Spleen (tissue), 11 donors: ENCODE measurements at regions not wholly inside any gene's neighbourhood (a gene's known extent, or its start where the extent isn't known, plus 50 kb on each side); places are given as distances from the start of the nearest gene placed in this dataset.

Experiments used
- DNase-seq: peaks from one replicate; pipeline ENCODE4 v3.0.0-alpha.2; 2020
- H3K27ac ChIP-seq, 8 donors: fragments of 200-600 bp; sonication (generic) in 7 of 8; 1 replicate in 4 of 8; 2 replicates in 4 of 8; pipeline versions ENCODE4 v1.5.0 to v1.8.0; 2016 to 2021; ENCODE audit warnings: inconsistent platforms in 4 of 8, mild to moderate bottlenecking in 4 of 8, moderate library complexity in 1 of 8
- H3K27me3 ChIP-seq, 7 donors: fragments of 200-600 bp; sonication (generic) in 6 of 7; replicated peaks in 1 of 7; 1 replicate in 4 of 7; 2 replicates in 3 of 7; pipeline versions ENCODE4 v1.5.0 to v1.8.0; 2016 to 2021; ENCODE audit warnings: inconsistent platforms in 3 of 7, mild to moderate bottlenecking in 1 of 7
- H3K36me3 ChIP-seq, 6 donors: fragments of 200-600 bp; sonication (generic) in 5 of 6; 1 replicate in 4 of 6; 2 replicates in 2 of 6; pipeline versions ENCODE4 v1.5.0 to v1.8.0; 2016 to 2021; ENCODE audit warnings: inconsistent platforms in 2 of 6
- H3K4me1 ChIP-seq, 6 donors: fragments of 200-600 bp; sonication (generic) in 5 of 6; 1 replicate in 3 of 6; 2 replicates in 3 of 6; pipeline versions ENCODE4 v1.5.0 to v1.8.0; 2016 to 2021; ENCODE audit warnings: inconsistent platforms in 3 of 6
- H3K4me3 ChIP-seq, 8 donors: fragments of 200-600 bp; sonication (generic) in 7 of 8; 1 replicate in 4 of 8; 2 replicates in 4 of 8; pipeline versions ENCODE4 v1.5.0 to v1.8.0; 2016 to 2021; ENCODE audit warnings: inconsistent platforms in 4 of 8, mild to moderate bottlenecking in 4 of 8, moderate library complexity in 2 of 8
- H3K9me3 ChIP-seq, 8 donors: fragments of 200-600 bp; sonication (generic) in 7 of 8; 1 replicate in 4 of 8; 2 replicates in 4 of 8; pipeline versions ENCODE4 v1.5.0 to v1.8.0; 2016 to 2021; ENCODE audit warnings: inconsistent platforms in 4 of 8
- POLR2A ChIP-seq, 3 donors: fragments of 450-650 bp; IDR thresholded peaks; one replicate each; pipeline ENCODE4 v1.5.1; 2017; ENCODE audit warnings: antibody characterized with exemption in 3 of 3, mild to moderate bottlenecking in 1 of 3
- POLR2AphosphoS5 ChIP-seq, 3 donors: sonication (generic); formaldehyde crosslinking; IDR thresholded peaks; one replicate each; pipeline ENCODE4 v1.5.1; 2017; ENCODE audit warnings: antibody characterized with exemption in 3 of 3
- WGBS, 5 donors: extraction: QIAGEN DNeasy Blood & Tissue Kit in 3 of 5; methylation state at CpG; one replicate each; pipeline versions ENCODE4 v1.1.5 to v1.1.7; 2013 to 2018; 5-methylcytosine and 5-hydroxymethylcytosine counted together
- intact Hi-C: fragments of 100-400 bp; cut with DNase I; formaldehyde crosslinking; loops from one replicate; pipeline ENCODE4 v1.15.0; 2023; ENCODE audit warnings: low total_unique reads
- TF ChIP-seq, protein P1 (sequence below), 11 experiments: fragments of 200-600 bp in 7 of 11; fragments of 450-650 bp in 4 of 11; sonication (generic) in 4 of 11; IDR thresholded peaks in 8 of 11; conservative IDR thresholded peaks in 3 of 11; 1 replicate in 7 of 11; 2 replicates in 4 of 11; pipeline versions ENCODE4 v1.4.0 to v1.8.0; 2016 to 2021; ENCODE audit warnings: antibody characterized with exemption in 11 of 11, inconsistent platforms in 4 of 11, mild to moderate bottlenecking in 1 of 11
- donor health status: healthy with polysubstance abuse.
- donor health status: DM: no; HTN: no; CAD: no; lungs with moderate emphysema.
- donor health status: DM: no; HTN: no; CAD: no.
- donor health status: Bipolar disorder and iron deficiency.
- donor health status: healthy.
- donor health status: DM: no; HTN: no; CAD: no.
- donor health status: DM: yes; HTN: yes; CAD: no.

- TF ChIP-seq POLR2A (IDR thresholded peaks at IDR 0.05) (no peak), POLR2AphosphoS5 (IDR thresholded peaks at IDR 0.05) (no peak)
- TF ChIP-seq, protein P1, sequence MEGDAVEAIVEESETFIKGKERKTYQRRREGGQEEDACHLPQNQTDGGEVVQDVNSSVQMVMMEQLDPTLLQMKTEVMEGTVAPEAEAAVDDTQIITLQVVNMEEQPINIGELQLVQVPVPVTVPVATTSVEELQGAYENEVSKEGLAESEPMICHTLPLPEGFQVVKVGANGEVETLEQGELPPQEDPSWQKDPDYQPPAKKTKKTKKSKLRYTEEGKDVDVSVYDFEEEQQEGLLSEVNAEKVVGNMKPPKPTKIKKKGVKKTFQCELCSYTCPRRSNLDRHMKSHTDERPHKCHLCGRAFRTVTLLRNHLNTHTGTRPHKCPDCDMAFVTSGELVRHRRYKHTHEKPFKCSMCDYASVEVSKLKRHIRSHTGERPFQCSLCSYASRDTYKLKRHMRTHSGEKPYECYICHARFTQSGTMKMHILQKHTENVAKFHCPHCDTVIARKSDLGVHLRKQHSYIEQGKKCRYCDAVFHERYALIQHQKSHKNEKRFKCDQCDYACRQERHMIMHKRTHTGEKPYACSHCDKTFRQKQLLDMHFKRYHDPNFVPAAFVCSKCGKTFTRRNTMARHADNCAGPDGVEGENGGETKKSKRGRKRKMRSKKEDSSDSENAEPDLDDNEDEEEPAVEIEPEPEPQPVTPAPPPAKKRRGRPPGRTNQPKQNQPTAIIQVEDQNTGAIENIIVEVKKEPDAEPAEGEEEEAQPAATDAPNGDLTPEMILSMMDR (IDR thresholded peaks at IDR 0.05 in 8 of 11, conservative IDR thresholded peaks at IDR 0.05 in 3 of 11): no peak
- H3K4me1 ChIP-seq: peaks cover 0 to 4% (median 0%) of the 10 kb centered on the region in 6 donors
- H3K9me3 ChIP-seq: peaks cover 0 to 38% (median 17%) of the 10 kb centered on the region in 8 donors
- H3K27me3 ChIP-seq: peaks cover 0 to 6% (median 0%) of the 10 kb centered on the region in 7 donors
- H3K36me3 ChIP-seq: no peaks in the 10 kb centered on the region
- no peak overlapping the region for H3K4me3 ChIP-seq
- DNase-seq: no peak
- H3K27ac ChIP-seq: no peak overlapping the region
- 76 to 84% (median 77%) methylated on average over 6 to 9 of the region's 9 CpGs for WGBS, 5 donors
- intact Hi-C loops: no loop called here
Measured at GRCh38 chr19:31516756-31517155, 167.5 kb upstream of the TSHZ3 start.

- peak overlapping the region in 1 of 8 donors; percentile 22 for H3K27ac ChIP-seq
Measured at GRCh38 chr19:31517224-31518180, 168.3 kb upstream of the TSHZ3 start.

DNA sequence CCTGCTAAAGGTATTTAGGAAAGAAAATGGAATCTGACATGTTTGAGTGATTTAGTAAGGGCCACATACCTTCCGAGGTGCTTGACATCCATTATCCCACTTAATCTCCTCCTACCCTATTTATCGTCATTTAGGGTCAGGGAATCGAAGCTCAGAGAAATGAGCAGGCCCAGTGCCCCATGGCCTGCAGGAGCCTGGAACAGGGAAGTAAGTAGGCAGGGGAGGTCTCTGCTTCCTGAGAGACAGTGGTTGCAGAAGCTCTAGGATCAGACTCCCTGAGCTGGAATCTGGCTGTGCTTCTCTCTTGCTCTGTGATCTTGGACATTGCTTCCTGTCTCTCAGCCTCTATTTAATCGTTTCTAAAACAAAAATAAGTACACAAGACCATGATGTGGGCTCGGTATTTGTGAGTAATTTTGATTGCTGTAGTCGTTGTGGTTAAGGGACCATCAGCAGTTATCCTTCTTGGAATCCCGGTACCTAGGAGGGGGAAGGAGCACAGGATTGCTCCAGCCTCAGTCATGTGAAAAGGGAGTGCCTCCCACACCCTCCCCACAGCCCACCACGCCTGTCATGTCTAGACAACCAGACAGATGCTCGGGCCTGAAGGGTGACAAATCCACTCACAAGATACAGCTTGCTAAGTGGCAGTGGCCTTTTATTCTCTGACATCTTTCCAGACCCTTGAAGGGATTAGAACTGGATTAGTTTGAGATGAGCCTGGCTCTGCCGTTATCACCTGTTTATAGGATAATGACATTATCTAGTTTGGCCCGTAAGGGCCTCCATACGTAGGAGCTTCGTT lies 169.2 kb upstream of the TSHZ3 start:
- Histone ChIP-seq H3K27me3 (peaks cover 0 to 6% (median 0%) of the 10 kb centered on the region in 7 donors), H3K27ac (peak overlapping the region in 4 of 8 donors; percentile 2 to 41 (median 25)), H3K9me3 (peaks cover 0 to 38% (median 17%) of the 10 kb centered on the region in 8 donors), H3K4me3 (no peak overlapping the region), H3K4me1 (peaks cover 0 to 4% (median 0%) of the 10 kb centered on the region in 6 donors), H3K36me3 (no peaks in the 10 kb centered on the region)
- intact Hi-C loops: no loop called here
- WGBS, 5 donors: 47 to 67% (median 62%) methylated on average over 13 of the region's 13 CpGs
- TF ChIP-seq POLR2AphosphoS5 (IDR thresholded peaks at IDR 0.05) (no peak), POLR2A (IDR thresholded peaks at IDR 0.05) (no peak)
- TF ChIP-seq, protein P1 (IDR thresholded peaks at IDR 0.05 in 8 of 11, conservative IDR thresholded peaks at IDR 0.05 in 3 of 11): no peak
- no peak for DNase-seq

More at GRCh38 chr19:31517224-31518180, 168.3 kb upstream of the TSHZ3 start:
- no peak for DNase-seq
- Histone ChIP-seq H3K4me3 (no peak overlapping the region), H3K27me3 (peaks cover 0 to 6% (median 0%) of the 10 kb centered on the region in 7 donors), H3K9me3 (peaks cover 0 to 38% (median 17%) of the 10 kb centered on the region in 8 donors), H3K36me3 (no peaks in the 10 kb centered on the region), H3K4me1 (peaks cover 0 to 4% (median 0%) of the 10 kb centered on the region in 6 donors)
- TF ChIP-seq, protein P1 (IDR thresholded peaks at IDR 0.05 in 8 of 11, conservative IDR thresholded peaks at IDR 0.05 in 3 of 11): no peak
- TF ChIP-seq POLR2A (IDR thresholded peaks at IDR 0.05) (no peak), POLR2AphosphoS5 (IDR thresholded peaks at IDR 0.05) (no peak)
- 81 to 85% (median 84%) methylated on average over 32 to 33 of the region's 33 CpGs for WGBS, 5 donors
- intact Hi-C loops: no loop called here
